Activated CD8-positive, alpha-beta memory T cell treated with anti-CD3 and anti-CD28 coated beads, Interleukin-2, amount 10 ng/mL, durations not matched to agents 7 days and 5 days (primary cell): ENCODE measurements at regions not wholly inside any gene's neighbourhood (a gene's known extent, or its start where the extent isn't known, plus 50 kb on each side); places are given as distances from the start of the nearest gene placed in this dataset.
A peak's percentile ranks its signal among the peaks of the same experiment; 100 is the strongest.

Source experiments
- ATAC-seq: fragments of 150-1000 bp; cut with Tn5 transposase; one replicate; pipeline ENCODE4 v1.10.0; 2021; ENCODE audit warnings: moderate library complexity
- CTCF ChIA-PET: fragments of 350-600 bp; sonication (Branson Sonifier 250); formaldehyde crosslinking; loops from one replicate; lab custom pipeline; 2021; ENCODE audit warnings: antibody characterized with exemption; lab: Charles Lee
- DNase-seq: peaks from one replicate; pipeline ENCODE4 v3.0.0-alpha.2; 2020
- H3K27ac Mint-ChIP-seq: one replicate; pipeline ENCODE4 v1.8.0; 2021; ENCODE audit warnings: mild to moderate bottlenecking, mixed read lengths
- H3K27me3 Mint-ChIP-seq: one replicate; pipeline ENCODE4 v1.8.0; 2021; ENCODE audit warnings: mixed read lengths
- H3K36me3 Mint-ChIP-seq: one replicate; pipeline ENCODE4 v1.8.0; 2021; ENCODE audit warnings: mild to moderate bottlenecking, mixed read lengths
- H3K4me1 Mint-ChIP-seq: one replicate; pipeline ENCODE4 v1.8.0; 2021; ENCODE audit warnings: mixed read lengths
- H3K4me3 Mint-ChIP-seq: one replicate; pipeline ENCODE4 v1.8.0; 2021; ENCODE audit warnings: mild to moderate bottlenecking, moderate library complexity, mixed read lengths
- H3K9me3 Mint-ChIP-seq: one replicate; pipeline ENCODE4 v1.8.0; 2022; ENCODE audit warnings: low read depth, mixed read lengths

- no peak for DNase-seq
- Mint-ChIP-seq H3K27ac (peak overlapping the region; percentile 62), H3K4me3 (no peak overlapping the region), H3K36me3 (no peaks in the 10 kb centered on the region), H3K27me3 (no peaks in the 10 kb centered on the region), H3K9me3 (no peaks in the 10 kb centered on the region), H3K4me1 (peaks cover 11% of the 10 kb centered on the region)
- CTCF ChIA-PET = no interaction called here
- ATAC-seq = no peak
Measured at GRCh38 chrX:147737690-147738089, 174.0 kb upstream of the FMR1 start.

GRCh38 chrX:147738265-147738664 is 173.5 kb upstream of the FMR1 start:
- H3K27me3 Mint-ChIP-seq = no peaks in the 10 kb centered on the region
- peaks cover 11% of the 10 kb centered on the region for H3K4me1 Mint-ChIP-seq
- H3K27ac Mint-ChIP-seq = peak overlapping the region; percentile 62
- CTCF ChIA-PET = no interaction called here
- H3K9me3 Mint-ChIP-seq = no peaks in the 10 kb centered on the region
- DNase-seq = peak; percentile 39
- no peaks in the 10 kb centered on the region for H3K36me3 Mint-ChIP-seq
- H3K4me3 Mint-ChIP-seq = no peak overlapping the region
- ATAC-seq = no peak

GRCh38 chrX:147739196-147739595 is 172.5 kb upstream of the FMR1 start:
- CTCF ChIA-PET = no interaction called here

GRCh38 chrX:147741776-147742175 is 169.9 kb upstream of the FMR1 start:
- Mint-ChIP-seq H3K36me3 (no peaks in the 10 kb centered on the region), H3K27ac (no peak overlapping the region), H3K4me1 (peaks cover 11% of the 10 kb centered on the region), H3K9me3 (no peaks in the 10 kb centered on the region), H3K4me3 (no peak overlapping the region), H3K27me3 (no peaks in the 10 kb centered on the region)
- no peak for DNase-seq
- no peak for ATAC-seq
- CTCF ChIA-PET = no interaction called here

More at GRCh38 chrX:147739196-147739595, 172.5 kb upstream of the FMR1 start:
- Mint-ChIP-seq H3K4me1 (peaks cover 11% of the 10 kb centered on the region), H3K27ac (no peak overlapping the region), H3K27me3 (no peaks in the 10 kb centered on the region), H3K36me3 (no peaks in the 10 kb centered on the region), H3K4me3 (no peak overlapping the region), H3K9me3 (no peaks in the 10 kb centered on the region)
- ATAC-seq (no peak), DNase-seq (no peak)

- Mint-ChIP-seq H3K4me3 (no peak overlapping the region), H3K9me3 (no peaks in the 10 kb centered on the region), H3K27me3 (no peaks in the 10 kb centered on the region), H3K36me3 (no peaks in the 10 kb centered on the region), H3K27ac (no peak overlapping the region), H3K4me1 (no peaks in the 10 kb centered on the region)
- CTCF ChIA-PET = no interaction called here
- ATAC-seq (no peak), DNase-seq (no peak)
Measured at GRCh38 chrX:147749308-147749707, 162.4 kb upstream of the FMR1 start.

- H3K4me3 Mint-ChIP-seq = no peak overlapping the region
- CTCF ChIA-PET = no interaction called here
- ATAC-seq = no peak
Measured at GRCh38 chrX:147757750-147758149, 154.0 kb upstream of the FMR1 start.

GRCh38 chrX:147763131-147763530 is 148.6 kb upstream of the FMR1 start:
- Mint-ChIP-seq H3K9me3 (peaks cover 2% of the 10 kb centered on the region), H3K4me3 (no peak overlapping the region), H3K4me1 (peaks cover 10% of the 10 kb centered on the region), H3K27me3 (no peaks in the 10 kb centered on the region), H3K27ac (no peak overlapping the region), H3K36me3 (no peaks in the 10 kb centered on the region)
- DNase-seq (no peak), ATAC-seq (peak; percentile 36)
- CTCF ChIA-PET = no interaction called here

More at GRCh38 chrX:147757750-147758149, 154.0 kb upstream of the FMR1 start:
- H3K27ac Mint-ChIP-seq = no peak overlapping the region
- no peaks in the 10 kb centered on the region for H3K9me3 Mint-ChIP-seq
- H3K36me3 Mint-ChIP-seq = no peaks in the 10 kb centered on the region
- peaks cover 4% of the 10 kb centered on the region for H3K4me1 Mint-ChIP-seq
- H3K27me3 Mint-ChIP-seq = no peaks in the 10 kb centered on the region
- no peak for DNase-seq

- H3K36me3 Mint-ChIP-seq = no peaks in the 10 kb centered on the region
- H3K4me3 Mint-ChIP-seq = no peak overlapping the region
- H3K4me1 Mint-ChIP-seq = peaks cover 9% of the 10 kb centered on the region
- no peak for DNase-seq
- H3K9me3 Mint-ChIP-seq = peaks cover 2% of the 10 kb centered on the region
- no peak overlapping the region for H3K27ac Mint-ChIP-seq
- CTCF ChIA-PET = no interaction called here
- no peaks in the 10 kb centered on the region for H3K27me3 Mint-ChIP-seq
- ATAC-seq = no peak
Measured at GRCh38 chrX:147764868-147765267, 146.9 kb upstream of the FMR1 start.

- H3K27ac Mint-ChIP-seq = no peak overlapping the region
- no peaks in the 10 kb centered on the region for H3K27me3 Mint-ChIP-seq
- DNase-seq (no peak), ATAC-seq (no peak)
- peaks cover 2% of the 10 kb centered on the region for H3K9me3 Mint-ChIP-seq
- H3K4me1 Mint-ChIP-seq = no peaks in the 10 kb centered on the region
- no peak overlapping the region for H3K4me3 Mint-ChIP-seq
- CTCF ChIA-PET = interaction anchor here (1.0 kb wide), 1 partner anchor 16 kb away, joined by 4 read pairs; no protein-coding TSS in a partner anchor
- no peaks in the 10 kb centered on the region for H3K36me3 Mint-ChIP-seq
Measured at GRCh38 chrX:147770858-147771257, 140.9 kb upstream of the FMR1 start.

GRCh38 chrX:147776988-147777387 is 134.7 kb upstream of the FMR1 start:
- no peak overlapping the region for H3K4me3 Mint-ChIP-seq
- no peaks in the 10 kb centered on the region for H3K36me3 Mint-ChIP-seq
- no peaks in the 10 kb centered on the region for H3K9me3 Mint-ChIP-seq
- H3K27ac Mint-ChIP-seq = no peak overlapping the region
- ATAC-seq = no peak
- H3K4me1 Mint-ChIP-seq = no peaks in the 10 kb centered on the region
- DNase-seq = no peak
- CTCF ChIA-PET = no interaction called here
- peaks cover 3% of the 10 kb centered on the region for H3K27me3 Mint-ChIP-seq

- ATAC-seq (no peak), DNase-seq (no peak)
- Mint-ChIP-seq H3K27me3 (peaks cover 3% of the 10 kb centered on the region), H3K4me3 (no peak overlapping the region), H3K36me3 (no peaks in the 10 kb centered on the region), H3K9me3 (no peaks in the 10 kb centered on the region), H3K27ac (no peak overlapping the region), H3K4me1 (no peaks in the 10 kb centered on the region)
- CTCF ChIA-PET = no interaction called here
Measured at GRCh38 chrX:147779173-147779572, 132.5 kb upstream of the FMR1 start.

GRCh38 chrX:147781844-147782243 is 129.9 kb upstream of the FMR1 start:
- H3K27ac Mint-ChIP-seq = no peak overlapping the region
- no peak for ATAC-seq

GRCh38 chrX:147788641-147789350 is 122.9 kb upstream of the FMR1 start:
- DNase-seq (no peak), ATAC-seq (no peak)
- H3K4me3 Mint-ChIP-seq = no peak overlapping the region
- no peak overlapping the region for H3K27ac Mint-ChIP-seq
- H3K4me1 Mint-ChIP-seq = no peaks in the 10 kb centered on the region
- H3K27me3 Mint-ChIP-seq = no peaks in the 10 kb centered on the region
- CTCF ChIA-PET = no interaction called here
- no peaks in the 10 kb centered on the region for H3K36me3 Mint-ChIP-seq
- no peaks in the 10 kb centered on the region for H3K9me3 Mint-ChIP-seq

More at GRCh38 chrX:147781844-147782243, 129.9 kb upstream of the FMR1 start:
- Mint-ChIP-seq H3K27me3 (no peaks in the 10 kb centered on the region), H3K9me3 (no peaks in the 10 kb centered on the region), H3K4me3 (no peak overlapping the region), H3K4me1 (no peaks in the 10 kb centered on the region), H3K36me3 (no peaks in the 10 kb centered on the region)
- CTCF ChIA-PET = no interaction called here
- DNase-seq = no peak

GRCh38 chrX:147800663-147801062 is 111.1 kb upstream of the FMR1 start:
- ATAC-seq (no peak), DNase-seq (no peak)
- CTCF ChIA-PET = no interaction called here
- Mint-ChIP-seq H3K9me3 (no peaks in the 10 kb centered on the region), H3K27ac (no peak overlapping the region), H3K4me1 (no peaks in the 10 kb centered on the region), H3K36me3 (no peaks in the 10 kb centered on the region), H3K4me3 (no peak overlapping the region), H3K27me3 (no peaks in the 10 kb centered on the region)
